ENCODE measurements at regions not wholly inside any gene's neighbourhood (a gene's known extent, or its start where the extent isn't known, plus 50 kb on each side); places are given as distances from the start of the nearest gene placed in this dataset.

GRCh38 chr5:167894631-167895472 is 396.6 kb upstream of the WWC1 start:
- no peaks in the 10 kb centered on the region for H3K36me3 ChIP-seq (ENCODE audit: control insufficient read depth, insufficient read depth, low read length)
- H3K4me3 ChIP-seq (ENCODE audit: low read length): no peak overlapping the region
- no peak overlapping the region for H3K27ac ChIP-seq (ENCODE audit: low read depth, low read length)
- no peaks in the 10 kb centered on the region for H3K27me3 ChIP-seq (ENCODE audit: control insufficient read depth, insufficient read depth, low read length)
- no peak overlapping the region for H3K9ac ChIP-seq (ENCODE audit: low read length)
- H3K4me1 ChIP-seq (ENCODE audit: control insufficient read depth, insufficient read depth, low read length): no peaks in the 10 kb centered on the region

GRCh38 chr5:167895899-167896659 is 395.4 kb upstream of the WWC1 start:
- Histone ChIP-seq H3K9ac (ENCODE audit: low read length) (no peak overlapping the region), H3K36me3 (ENCODE audit: control insufficient read depth, insufficient read depth, low read length) (no peaks in the 10 kb centered on the region), H3K27ac (ENCODE audit: low read depth, low read length) (no peak overlapping the region), H3K4me1 (ENCODE audit: control insufficient read depth, insufficient read depth, low read length) (no peaks in the 10 kb centered on the region), H3K27me3 (ENCODE audit: control insufficient read depth, insufficient read depth, low read length) (no peaks in the 10 kb centered on the region), H3K4me3 (ENCODE audit: low read length) (no peak overlapping the region)

- Histone ChIP-seq H3K27ac (ENCODE audit: low read depth, low read length) (no peak overlapping the region), H3K4me1 (ENCODE audit: control insufficient read depth, insufficient read depth, low read length) (no peaks in the 10 kb centered on the region), H3K4me3 (ENCODE audit: low read length) (no peak overlapping the region), H3K27me3 (ENCODE audit: control insufficient read depth, insufficient read depth, low read length) (no peaks in the 10 kb centered on the region), H3K36me3 (ENCODE audit: control insufficient read depth, insufficient read depth, low read length) (no peaks in the 10 kb centered on the region), H3K9ac (ENCODE audit: low read length) (no peak overlapping the region)
Measured at GRCh38 chr5:167896814-167897213, 394.6 kb upstream of the WWC1 start.

GRCh38 chr5:167897371-167897770 is 394.1 kb upstream of the WWC1 start:
- no peak overlapping the region for H3K9ac ChIP-seq (ENCODE audit: low read length)
- H3K4me3 ChIP-seq (ENCODE audit: low read length): no peak overlapping the region
- H3K36me3 ChIP-seq (ENCODE audit: control insufficient read depth, insufficient read depth, low read length): no peaks in the 10 kb centered on the region
- H3K27ac ChIP-seq (ENCODE audit: low read depth, low read length): no peak overlapping the region
- no peaks in the 10 kb centered on the region for H3K27me3 ChIP-seq (ENCODE audit: control insufficient read depth, insufficient read depth, low read length)
- H3K4me1 ChIP-seq (ENCODE audit: control insufficient read depth, insufficient read depth, low read length): no peaks in the 10 kb centered on the region

GRCh38 chr5:167898361-167899042 is 392.9 kb upstream of the WWC1 start:
- Histone ChIP-seq H3K27me3 (ENCODE audit: control insufficient read depth, insufficient read depth, low read length) (no peaks in the 10 kb centered on the region), H3K4me1 (ENCODE audit: control insufficient read depth, insufficient read depth, low read length) (no peaks in the 10 kb centered on the region), H3K27ac (ENCODE audit: low read depth, low read length) (no peak overlapping the region), H3K36me3 (ENCODE audit: control insufficient read depth, insufficient read depth, low read length) (no peaks in the 10 kb centered on the region), H3K4me3 (ENCODE audit: low read length) (no peak overlapping the region), H3K9ac (ENCODE audit: low read length) (no peak overlapping the region)

GRCh38 chr5:167899490-167900070 is 391.9 kb upstream of the WWC1 start:
- Histone ChIP-seq H3K4me1 (ENCODE audit: control insufficient read depth, insufficient read depth, low read length) (no peaks in the 10 kb centered on the region), H3K9ac (ENCODE audit: low read length) (no peak overlapping the region), H3K36me3 (ENCODE audit: control insufficient read depth, insufficient read depth, low read length) (no peaks in the 10 kb centered on the region), H3K4me3 (ENCODE audit: low read length) (no peak overlapping the region), H3K27me3 (ENCODE audit: control insufficient read depth, insufficient read depth, low read length) (no peaks in the 10 kb centered on the region), H3K27ac (ENCODE audit: low read depth, low read length) (no peak overlapping the region)

GRCh38 chr5:167900340-167900935 is 391.0 kb upstream of the WWC1 start:
- Histone ChIP-seq H3K27me3 (ENCODE audit: control insufficient read depth, insufficient read depth, low read length) (no peaks in the 10 kb centered on the region), H3K4me3 (ENCODE audit: low read length) (no peak overlapping the region), H3K36me3 (ENCODE audit: control insufficient read depth, insufficient read depth, low read length) (no peaks in the 10 kb centered on the region), H3K4me1 (ENCODE audit: control insufficient read depth, insufficient read depth, low read length) (no peaks in the 10 kb centered on the region), H3K27ac (ENCODE audit: low read depth, low read length) (no peak overlapping the region), H3K9ac (ENCODE audit: low read length) (no peak overlapping the region)

- no peak overlapping the region for H3K4me3 ChIP-seq (ENCODE audit: low read length)
Measured at GRCh38 chr5:167902298-167902697, 389.1 kb upstream of the WWC1 start.

GRCh38 chr5:167903243-167903642 is 388.2 kb upstream of the WWC1 start:
- Histone ChIP-seq H3K27ac (ENCODE audit: low read depth, low read length) (no peak overlapping the region), H3K36me3 (ENCODE audit: control insufficient read depth, insufficient read depth, low read length) (no peaks in the 10 kb centered on the region), H3K4me3 (ENCODE audit: low read length) (no peak overlapping the region), H3K27me3 (ENCODE audit: control insufficient read depth, insufficient read depth, low read length) (no peaks in the 10 kb centered on the region), H3K4me1 (ENCODE audit: control insufficient read depth, insufficient read depth, low read length) (no peaks in the 10 kb centered on the region), H3K9ac (ENCODE audit: low read length) (no peak overlapping the region)

More at GRCh38 chr5:167902298-167902697, 389.1 kb upstream of the WWC1 start:
- no peaks in the 10 kb centered on the region for H3K27me3 ChIP-seq (ENCODE audit: control insufficient read depth, insufficient read depth, low read length)
- H3K9ac ChIP-seq (ENCODE audit: low read length): no peak overlapping the region
- H3K36me3 ChIP-seq (ENCODE audit: control insufficient read depth, insufficient read depth, low read length): no peaks in the 10 kb centered on the region
- no peak overlapping the region for H3K27ac ChIP-seq (ENCODE audit: low read depth, low read length)
- no peaks in the 10 kb centered on the region for H3K4me1 ChIP-seq (ENCODE audit: control insufficient read depth, insufficient read depth, low read length)

GRCh38 chr5:167903659-167904058 is 387.8 kb upstream of the WWC1 start:
- H3K4me3 ChIP-seq (ENCODE audit: low read length): no peak overlapping the region
- no peaks in the 10 kb centered on the region for H3K36me3 ChIP-seq (ENCODE audit: control insufficient read depth, insufficient read depth, low read length)

GRCh38 chr5:167905919-167906853 is 385.3 kb upstream of the WWC1 start:
- no peaks in the 10 kb centered on the region for H3K36me3 ChIP-seq (ENCODE audit: control insufficient read depth, insufficient read depth, low read length)
- H3K9ac ChIP-seq (ENCODE audit: low read length): no peak overlapping the region
- no peaks in the 10 kb centered on the region for H3K4me1 ChIP-seq (ENCODE audit: control insufficient read depth, insufficient read depth, low read length)
- no peak overlapping the region for H3K27ac ChIP-seq (ENCODE audit: low read depth, low read length)
- H3K4me3 ChIP-seq (ENCODE audit: low read length): no peak overlapping the region
- no peaks in the 10 kb centered on the region for H3K27me3 ChIP-seq (ENCODE audit: control insufficient read depth, insufficient read depth, low read length)

More at GRCh38 chr5:167903659-167904058, 387.8 kb upstream of the WWC1 start:
- Histone ChIP-seq H3K27ac (ENCODE audit: low read depth, low read length) (no peak overlapping the region), H3K4me1 (ENCODE audit: control insufficient read depth, insufficient read depth, low read length) (no peaks in the 10 kb centered on the region), H3K27me3 (ENCODE audit: control insufficient read depth, insufficient read depth, low read length) (no peaks in the 10 kb centered on the region), H3K9ac (ENCODE audit: low read length) (no peak overlapping the region)

Data from rectal smooth muscle tissue (tissue), 1 donor.